HepG2 (cell line): ENCODE measurements at regions not wholly inside any gene's neighbourhood (a gene's known extent, or its start where the extent isn't known, plus 50 kb on each side); places are given as distances from the start of the nearest gene placed in this dataset.
A peak's percentile ranks its signal among the peaks of the same experiment; 100 is the strongest.

Source experiments
- ARID5B ChIP-seq: IDR thresholded peaks from 2 replicates; pipeline ENCODE4 v1.4.0; 2020; ENCODE audit warnings: mild to moderate bottlenecking, missing genetic modification reagents
- EED ChIP-seq: sonication (generic); formaldehyde crosslinking; IDR thresholded peaks from 2 replicates; pipeline ENCODE4 v1.5.0; 2020; ENCODE audit warnings: mild to moderate bottlenecking, missing genetic modification reagents
- MEF2D ChIP-seq: sonication (generic); formaldehyde crosslinking; IDR thresholded peaks from 2 replicates; pipeline ENCODE4 v1.5.1; 2020; ENCODE audit warnings: mild to moderate bottlenecking, missing genetic modification reagents
- MXD1 ChIP-seq: sonication (generic); formaldehyde crosslinking; IDR thresholded peaks from 2 replicates; pipeline ENCODE4 v1.4.0; 2020; ENCODE audit warnings: mild to moderate bottlenecking, missing genetic modification reagents
- NFAT5 ChIP-seq: sonication (generic); formaldehyde crosslinking; IDR thresholded peaks from 2 replicates; pipeline ENCODE4 v1.4.0; 2020; ENCODE audit warnings: missing genetic modification reagents
- SNAPC2 ChIP-seq: sonication (generic); formaldehyde crosslinking; IDR thresholded peaks from 2 replicates; pipeline ENCODE4 v1.8.1; 2022; ENCODE audit warnings: mild to moderate bottlenecking, missing genetic modification reagents
- YEATS2 ChIP-seq: sonication (generic); formaldehyde crosslinking; IDR thresholded peaks from 2 replicates; pipeline ENCODE4 v1.4.0; 2020; ENCODE audit warnings: missing genetic modification reagents, borderline replicate concordance
- ZNF160 ChIP-seq: sonication (generic); formaldehyde crosslinking; IDR thresholded peaks from 2 replicates; pipeline ENCODE4 v1.8.0; 2022; ENCODE audit warnings: mild to moderate bottlenecking, inconsistent platforms, missing genetic modification reagents
- ZNF225 ChIP-seq: sonication (generic); formaldehyde crosslinking; IDR thresholded peaks from 2 replicates; pipeline ENCODE4 v1.4.0; 2020; ENCODE audit warnings: mild to moderate bottlenecking, missing genetic modification reagents
- ZNF441 ChIP-seq: sonication (generic); formaldehyde crosslinking; IDR thresholded peaks from 2 replicates; pipeline ENCODE4 v1.7.0; 2021; ENCODE audit warnings: missing genetic modification reagents, borderline replicate concordance
- ZNF687 ChIP-seq: sonication (generic); formaldehyde crosslinking; IDR thresholded peaks from 2 replicates; pipeline ENCODE4 v1.5.1; 2020; ENCODE audit warnings: mild to moderate bottlenecking, missing genetic modification reagents, moderate library complexity
- ZNF773 ChIP-seq: sonication (generic); formaldehyde crosslinking; IDR thresholded peaks from 2 replicates; pipeline ENCODE4 v1.4.0; 2020; ENCODE audit warnings: missing genetic modification reagents, borderline replicate concordance
- ZSCAN25 ChIP-seq: sonication (generic); formaldehyde crosslinking; IDR thresholded peaks from 2 replicates; pipeline ENCODE4 v1.8.0; 2022; ENCODE audit warnings: mild to moderate bottlenecking, missing genetic modification reagents

- no peak for TF ChIP-seq NFAT5
- TF ChIP-seq ZSCAN25 (CRISPR knock-in tag): no peak
- 0 out of 2 replicates have a peak, but pooled peaks have one; percentile 33 for TF ChIP-seq MXD1 (CRISPR knock-in tag)
- TF ChIP-seq ZNF160: no peak
- no peak for TF ChIP-seq ZNF773 (CRISPR knock-in tag)
- 0 out of 2 replicates have a peak, but pooled peaks have one; percentile 19 for TF ChIP-seq ZNF687 (CRISPR knock-in tag)
- TF ChIP-seq ZNF441 (CRISPR knock-in tag): no peak
- no peak for TF ChIP-seq YEATS2 (CRISPR knock-in tag)
- no peak for TF ChIP-seq SNAPC2 (CRISPR knock-in tag)
- 0 out of 2 replicates have a peak, but pooled peaks have one; percentile 40 for TF ChIP-seq EED
- TF ChIP-seq ZNF225: 0 out of 2 replicates have a peak, but pooled peaks have one; percentile 13
- TF ChIP-seq ARID5B (CRISPR knock-in tag): no peak
- no peak for TF ChIP-seq MEF2D (CRISPR knock-in tag)
These were observed 171.4 kb upstream of the ZNF337 start (continued) for GRCh38 chr20:25867776-25868649.
